Fibroblast of mammary gland (primary cell): ENCODE measurements at regions not wholly inside any gene's neighbourhood (a gene's known extent, or its start where the extent isn't known, plus 50 kb on each side); places are given as distances from the start of the nearest gene placed in this dataset.

Experiments used
- DNase-seq: peaks from one replicate; pipeline ENCODE4 v3.0.0-alpha.2; 2010; ENCODE audit warnings: low read depth
- H3K4me3 ChIP-seq: 2 replicates; pipeline ENCODE4 v1.5.1; 2011; ENCODE audit warnings: low read depth, mild to moderate bottlenecking, low read length, moderate library complexity; ENCODE audit not compliant: control insufficient read depth
- TF ChIP-seq, protein P1 (sequence below): conservative IDR thresholded peaks from 2 replicates; pipeline ENCODE4 v1.5.1; 2011; ENCODE audit warnings: low read depth, low read length, inconsistent platforms; ENCODE audit not compliant: control insufficient read depth, insufficient read depth

DNA sequence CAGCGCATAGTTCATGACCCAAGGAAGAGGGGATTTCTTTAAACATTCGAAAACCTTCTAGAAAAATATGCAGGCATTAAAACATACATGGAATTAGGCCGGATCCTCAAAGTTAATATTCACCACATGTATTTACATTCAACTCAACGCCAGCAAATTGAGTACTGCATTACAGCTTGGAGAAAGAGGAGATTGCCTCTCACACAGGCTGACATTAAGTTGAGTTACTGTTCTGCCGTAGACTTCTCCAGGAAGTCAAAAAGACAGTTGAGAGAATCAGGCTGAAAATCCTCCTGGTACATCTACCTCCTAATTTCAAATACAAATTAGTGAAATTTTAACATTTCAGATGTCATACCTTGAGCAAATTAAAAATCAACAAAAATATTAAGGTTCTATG, 195.7 kb downstream of the URI1 start:
- TF ChIP-seq, protein P1, sequence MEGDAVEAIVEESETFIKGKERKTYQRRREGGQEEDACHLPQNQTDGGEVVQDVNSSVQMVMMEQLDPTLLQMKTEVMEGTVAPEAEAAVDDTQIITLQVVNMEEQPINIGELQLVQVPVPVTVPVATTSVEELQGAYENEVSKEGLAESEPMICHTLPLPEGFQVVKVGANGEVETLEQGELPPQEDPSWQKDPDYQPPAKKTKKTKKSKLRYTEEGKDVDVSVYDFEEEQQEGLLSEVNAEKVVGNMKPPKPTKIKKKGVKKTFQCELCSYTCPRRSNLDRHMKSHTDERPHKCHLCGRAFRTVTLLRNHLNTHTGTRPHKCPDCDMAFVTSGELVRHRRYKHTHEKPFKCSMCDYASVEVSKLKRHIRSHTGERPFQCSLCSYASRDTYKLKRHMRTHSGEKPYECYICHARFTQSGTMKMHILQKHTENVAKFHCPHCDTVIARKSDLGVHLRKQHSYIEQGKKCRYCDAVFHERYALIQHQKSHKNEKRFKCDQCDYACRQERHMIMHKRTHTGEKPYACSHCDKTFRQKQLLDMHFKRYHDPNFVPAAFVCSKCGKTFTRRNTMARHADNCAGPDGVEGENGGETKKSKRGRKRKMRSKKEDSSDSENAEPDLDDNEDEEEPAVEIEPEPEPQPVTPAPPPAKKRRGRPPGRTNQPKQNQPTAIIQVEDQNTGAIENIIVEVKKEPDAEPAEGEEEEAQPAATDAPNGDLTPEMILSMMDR, result no peak
- no peak overlapping the region for H3K4me3 ChIP-seq
- DNase-seq, result no peak

DNA sequence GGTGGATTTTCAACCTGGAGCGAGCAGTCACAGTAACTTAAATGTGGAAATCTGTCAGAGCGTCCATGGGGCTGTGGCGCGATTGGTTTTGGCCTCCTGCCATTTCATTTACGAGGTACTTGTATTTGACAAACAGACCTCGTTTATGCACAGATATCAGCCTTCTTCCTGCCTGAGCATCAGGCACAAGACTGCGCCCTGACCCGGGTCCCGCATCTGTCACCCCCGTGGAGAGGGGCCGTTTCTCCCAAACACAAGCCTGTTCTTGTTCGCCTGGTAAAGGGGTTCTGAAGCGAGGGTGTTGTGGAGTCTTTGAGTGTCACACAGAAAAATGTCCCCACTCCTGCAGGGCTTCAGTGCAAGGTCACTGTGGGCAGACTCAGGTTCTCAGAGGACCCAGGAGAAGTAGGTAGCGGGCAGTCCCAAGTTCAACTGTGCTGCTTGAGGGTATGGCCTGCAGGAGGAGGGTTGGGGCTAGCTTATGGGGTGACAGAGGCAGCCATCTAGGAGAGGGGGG, 202.3 kb downstream of the URI1 start:
- TF ChIP-seq, protein P1, result no peak
- DNase-seq, result no peak

DNA sequence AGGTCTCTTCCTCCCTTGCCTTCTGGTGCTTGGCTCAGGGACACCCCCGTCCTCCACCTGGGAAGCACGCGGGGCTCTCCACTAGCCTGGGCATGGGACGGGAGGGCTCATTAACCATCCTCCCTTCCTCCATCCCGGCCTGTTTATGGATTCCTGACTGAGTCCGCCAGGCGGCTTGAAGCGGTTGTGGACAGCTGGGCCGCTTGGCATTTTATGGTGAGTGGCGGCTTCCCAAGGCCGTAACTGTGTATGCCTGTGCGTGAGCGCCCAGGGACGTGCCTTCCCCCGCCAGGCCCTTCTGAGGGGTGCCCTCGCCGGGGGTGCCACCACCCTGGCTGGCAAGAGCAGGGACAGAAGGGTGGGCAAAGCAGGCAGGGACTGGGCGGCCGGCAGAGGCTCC, 202.8 kb downstream of the URI1 start:
- TF ChIP-seq, protein P1, result no peak
- no peak for DNase-seq
- no peak overlapping the region for H3K4me3 ChIP-seq

More for the DNA sequence above, 202.3 kb downstream of the URI1 start:
- no peak overlapping the region for H3K4me3 ChIP-seq

DNA sequence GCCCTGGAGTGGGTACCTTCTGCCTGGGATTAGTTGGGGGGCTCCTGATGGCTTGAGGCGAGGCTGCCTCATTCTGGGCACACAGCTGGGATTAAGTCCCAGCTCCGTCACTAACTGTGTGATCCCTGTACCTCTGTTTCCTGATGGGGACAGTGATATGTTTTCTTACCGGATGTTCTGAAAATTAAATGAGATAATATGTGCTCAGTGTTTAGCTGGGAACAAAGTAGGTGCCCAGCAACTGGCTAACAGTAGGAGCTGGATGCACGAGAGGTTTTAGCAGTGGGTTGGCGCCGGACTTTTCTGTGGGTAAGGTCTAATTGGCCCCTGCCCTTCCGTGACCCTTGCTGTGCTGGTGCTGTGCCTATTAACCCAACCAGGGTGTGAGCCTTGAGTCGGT, 203.4 kb downstream of the URI1 start:
- no peak for DNase-seq

DNA sequence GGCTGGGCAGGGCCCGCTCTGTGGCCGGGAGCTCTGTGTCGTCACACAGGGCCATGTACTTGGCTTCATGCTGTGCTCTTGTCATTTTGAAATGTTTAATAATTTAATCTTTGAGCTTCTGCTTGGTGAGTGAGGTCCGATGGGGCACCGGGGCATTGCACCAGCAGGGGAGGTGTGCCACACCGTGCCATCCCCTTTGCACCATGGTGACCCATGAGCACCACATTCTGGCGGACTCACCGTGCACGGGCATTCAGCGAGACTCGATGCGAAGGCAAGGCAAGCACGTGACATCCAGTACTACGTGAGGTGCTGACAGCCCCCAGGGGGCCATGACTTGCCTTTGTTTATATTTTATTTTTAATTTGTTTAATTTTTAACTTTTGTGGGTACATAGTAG, 204.3 kb downstream of the URI1 start:
- no peak for DNase-seq
- H3K4me3 ChIP-seq, result no peak overlapping the region
- TF ChIP-seq, protein P1, result no peak

More for the DNA sequence above, 203.4 kb downstream of the URI1 start:
- TF ChIP-seq, protein P1, result no peak
- H3K4me3 ChIP-seq, result no peak overlapping the region

DNA sequence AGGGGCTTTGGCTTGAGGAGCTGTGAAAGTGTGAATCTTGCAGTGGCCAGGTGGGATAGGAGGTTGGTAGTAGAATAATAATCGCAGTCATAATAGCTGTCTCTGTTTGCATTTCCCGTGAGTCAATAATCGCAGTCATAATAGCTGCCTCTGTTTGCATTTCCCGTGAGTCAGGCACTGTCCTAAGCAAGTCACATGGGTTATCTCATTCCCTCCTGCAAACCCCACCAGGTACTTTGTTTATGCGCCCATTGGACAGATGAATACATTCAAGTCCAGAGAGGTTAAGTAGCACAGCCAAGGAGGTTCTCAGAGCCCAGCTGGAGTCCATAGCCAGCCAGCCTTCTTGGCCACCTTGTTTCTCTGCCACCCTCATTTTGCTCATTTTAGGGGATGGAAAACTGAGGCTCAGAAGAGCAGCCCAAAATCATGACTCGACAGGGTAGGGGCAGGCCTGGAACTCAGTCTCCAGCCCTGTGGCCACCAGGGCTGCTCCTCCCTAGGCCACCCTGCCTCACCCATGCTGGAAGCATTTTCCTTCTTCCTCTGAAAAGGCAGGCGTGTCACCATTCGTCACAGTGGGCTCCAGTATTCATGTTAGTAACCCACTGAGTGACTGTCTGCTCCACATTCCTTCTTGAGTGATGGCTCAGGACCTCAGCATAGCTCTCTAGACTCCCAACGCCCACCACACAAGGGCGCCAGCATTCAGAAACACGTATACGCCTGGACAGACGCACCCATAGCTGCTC, 206.2 kb downstream of the URI1 start:
- no peak for DNase-seq
- no peak overlapping the region for H3K4me3 ChIP-seq
- TF ChIP-seq, protein P1, result no peak
